Eye (tissue), 1 donor: ENCODE measurements at regions not wholly inside any gene's neighbourhood (a gene's known extent, or its start where the extent isn't known, plus 50 kb on each side); places are given as distances from the start of the nearest gene placed in this dataset.
A peak's percentile ranks its signal among the peaks of the same experiment; 100 is the strongest.

Source experiments
- DNase-seq: peaks from one replicate; pipeline ENCODE4 v3.0.0-alpha.2; 2015

DNA sequence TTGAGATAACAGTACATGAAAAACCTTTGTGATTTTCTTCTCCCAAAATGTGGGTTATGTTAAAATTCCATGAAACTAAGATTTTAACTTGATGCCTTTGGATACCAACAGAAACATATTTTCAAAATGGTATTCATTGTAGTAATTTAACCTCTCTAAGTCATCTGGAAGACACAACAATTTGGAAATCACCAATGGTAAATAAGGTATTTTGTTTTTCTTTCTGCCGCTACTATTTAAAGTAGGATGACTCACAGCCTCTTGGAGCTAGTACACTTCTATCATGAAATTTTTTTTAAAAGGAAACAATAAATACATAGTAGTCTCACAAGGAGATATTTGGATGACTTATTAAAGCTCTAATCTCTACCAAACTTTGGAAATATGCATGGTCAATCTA, 291.6 kb upstream of the VEPH1 start:
- no peak for DNase-seq

DNA sequence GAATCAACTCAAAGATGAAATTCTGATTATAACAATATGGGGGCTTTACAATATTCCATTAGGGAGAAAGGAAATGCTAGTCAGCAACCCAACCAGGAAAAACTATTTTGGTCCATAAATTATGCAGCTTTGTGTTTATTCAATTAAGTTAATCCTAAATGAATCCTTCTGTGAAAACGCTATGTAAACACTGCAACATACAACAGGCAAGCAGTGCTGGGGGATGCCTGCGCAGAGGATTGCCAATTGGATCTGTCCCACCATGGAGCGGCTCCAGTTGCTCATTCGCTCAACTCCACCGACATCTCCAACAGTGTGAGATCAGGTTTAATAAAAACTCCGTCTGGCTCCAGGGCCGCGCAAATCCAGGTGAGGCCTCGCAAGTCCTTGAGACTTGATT, 290.5 kb upstream of the VEPH1 start:
- peak; percentile 54 for DNase-seq

- no peak for DNase-seq
Measured at GRCh38 chr3:157789162-157789561, 285.9 kb upstream of the VEPH1 start.

DNA sequence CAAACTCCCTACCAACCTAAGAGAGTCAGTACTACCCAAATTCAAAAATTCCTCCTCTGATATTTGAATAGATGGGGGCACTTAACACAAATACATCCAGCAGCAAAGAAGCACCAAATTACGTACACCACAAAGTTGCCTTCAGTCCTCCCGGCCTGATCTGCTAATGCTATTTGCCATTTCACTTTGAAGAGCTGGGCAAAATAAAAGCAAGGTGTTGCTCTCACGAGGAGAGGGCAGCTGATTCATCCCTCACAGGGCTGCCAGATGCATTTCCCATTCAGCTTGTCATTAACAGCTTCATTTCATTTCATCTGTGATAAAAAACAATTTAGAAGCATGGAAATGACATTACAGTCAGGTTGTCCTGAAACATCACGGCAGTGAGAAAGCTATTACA, 283.4 kb upstream of the VEPH1 start:
- DNase-seq, result no peak

DNA sequence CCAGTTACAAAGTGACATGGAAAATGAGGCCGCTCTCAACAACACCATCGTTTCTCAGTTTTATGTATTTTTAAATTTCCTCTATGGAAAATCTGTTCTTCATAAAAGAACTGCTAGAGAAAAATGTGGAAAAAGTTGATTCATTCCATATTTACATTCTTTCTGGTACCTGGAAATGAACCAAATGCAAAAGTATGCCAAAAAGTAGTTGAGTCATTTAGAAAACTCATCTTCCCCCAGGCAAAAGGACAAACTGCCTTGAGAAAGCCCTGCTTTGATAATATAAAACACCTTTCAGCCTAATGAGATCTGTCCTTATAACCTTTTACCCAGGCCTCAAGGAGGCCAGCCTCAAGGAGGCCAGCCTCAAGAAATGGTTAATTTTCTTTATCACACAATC, 283.0 kb upstream of the VEPH1 start:
- peak; percentile 73 for DNase-seq

DNA sequence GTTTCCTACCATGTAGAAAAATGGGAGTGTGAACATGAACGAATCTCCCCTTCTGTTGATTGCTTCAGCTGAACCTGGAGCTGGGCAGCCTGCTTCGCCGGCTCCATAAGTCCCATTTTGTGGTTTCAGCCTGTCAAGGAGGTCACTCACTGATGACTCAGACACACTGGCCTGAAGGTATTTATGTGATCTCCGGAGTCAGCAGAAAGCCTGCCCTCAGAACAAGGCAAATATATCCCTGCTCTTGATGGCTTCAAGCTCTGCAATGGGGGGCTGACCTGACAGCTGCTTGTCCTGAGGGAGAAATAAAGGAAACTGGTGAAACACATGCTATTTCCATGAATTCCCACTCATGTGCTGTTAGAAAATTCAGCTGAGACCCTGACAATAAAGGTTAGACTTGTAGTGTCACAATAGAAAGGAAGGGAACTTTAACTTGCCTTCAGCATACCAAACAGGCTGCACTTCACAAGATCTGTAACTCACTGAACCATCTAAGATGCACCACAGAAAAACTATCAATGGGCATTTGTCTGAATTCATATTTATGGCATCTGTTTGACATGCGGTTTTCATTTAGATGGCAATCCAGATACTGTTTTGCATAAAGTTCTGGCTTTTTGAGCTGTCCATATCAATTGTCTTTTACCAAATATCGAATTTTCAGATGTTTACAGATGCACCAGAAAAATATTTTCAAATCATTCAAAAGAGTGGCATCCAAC, 282.0 kb upstream of the VEPH1 start:
- DNase-seq, result peak; percentile 28

DNA sequence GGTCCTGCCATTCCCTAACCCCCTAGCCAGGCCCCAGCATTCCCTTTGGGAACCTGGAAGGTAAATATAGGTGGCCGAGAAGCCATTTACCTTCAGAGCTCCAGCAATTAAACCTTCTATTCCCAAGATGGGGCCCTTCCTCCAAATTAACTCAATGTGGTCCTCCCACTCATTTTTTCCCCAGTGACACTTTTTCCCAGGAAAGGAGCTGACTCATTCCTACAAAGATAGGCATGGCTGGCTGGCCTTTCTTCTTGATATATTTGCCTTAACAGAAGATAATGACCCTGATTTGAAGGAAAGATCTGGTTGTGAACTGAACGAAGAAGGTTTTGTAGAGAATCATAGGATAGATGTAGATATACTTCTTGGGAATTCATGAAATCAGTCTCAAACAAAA, 279.0 kb upstream of the VEPH1 start:
- DNase-seq, result no peak

DNA sequence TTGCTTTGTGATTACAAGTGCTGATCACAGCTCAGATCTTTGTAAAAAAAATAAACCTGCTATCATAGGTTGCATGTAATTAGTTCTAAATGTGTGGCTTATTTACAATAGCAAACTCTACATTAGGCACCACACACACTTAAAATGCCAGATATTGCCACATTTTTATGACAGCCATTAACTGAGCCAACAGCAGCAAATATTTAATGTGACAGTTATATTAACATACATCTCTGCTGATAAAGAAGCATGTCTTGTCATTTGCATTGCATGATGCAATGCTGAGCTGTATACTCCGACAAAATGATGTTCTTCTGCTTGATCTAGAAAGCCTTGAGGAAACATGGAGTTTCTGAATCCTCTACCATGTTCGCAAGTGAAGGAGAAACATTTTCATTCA, 273.6 kb upstream of the VEPH1 start:
- DNase-seq, result no peak

DNA sequence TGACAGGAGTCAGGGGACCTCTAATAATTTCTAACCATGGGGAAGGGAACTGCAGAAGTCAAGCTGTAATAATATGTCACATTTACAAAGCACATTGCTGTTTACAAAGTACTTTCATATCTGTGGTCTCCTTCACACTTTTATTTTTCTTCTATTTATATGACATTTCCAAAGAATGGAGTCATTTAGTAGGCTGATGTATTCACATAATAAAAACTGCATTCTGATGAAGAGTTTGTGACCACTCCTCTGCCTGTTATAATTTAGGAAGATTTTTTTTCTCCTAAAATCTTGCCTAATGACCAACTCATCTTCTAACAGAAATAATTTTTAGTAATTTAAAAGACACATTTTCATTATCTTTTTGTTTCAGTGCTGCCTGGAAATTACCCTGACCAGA, 272.2 kb upstream of the VEPH1 start:
- DNase-seq, result no peak

DNA sequence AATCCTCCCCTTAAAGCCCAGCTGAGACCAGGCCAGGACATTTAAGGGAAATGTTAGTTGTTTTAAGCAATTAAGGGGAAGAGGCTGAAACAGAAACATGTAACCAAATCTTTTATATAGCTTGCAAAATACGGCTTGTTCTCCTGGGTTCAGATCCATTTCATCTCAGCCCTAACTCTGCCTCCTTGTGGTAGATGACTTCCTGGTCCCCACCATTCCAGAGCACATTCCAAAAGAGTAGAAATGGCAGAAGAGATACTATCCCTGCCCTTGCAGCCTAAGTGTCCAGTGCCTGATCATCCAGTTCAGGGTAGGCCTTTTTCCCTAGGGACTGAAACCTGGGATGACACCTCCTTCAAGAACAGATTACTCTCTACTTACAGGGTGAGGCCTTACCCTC, 266.2 kb upstream of the VEPH1 start:
- no peak for DNase-seq

GRCh38 chr3:157767607-157768006, 264.4 kb upstream of the VEPH1 start:
- no peak for DNase-seq

DNA sequence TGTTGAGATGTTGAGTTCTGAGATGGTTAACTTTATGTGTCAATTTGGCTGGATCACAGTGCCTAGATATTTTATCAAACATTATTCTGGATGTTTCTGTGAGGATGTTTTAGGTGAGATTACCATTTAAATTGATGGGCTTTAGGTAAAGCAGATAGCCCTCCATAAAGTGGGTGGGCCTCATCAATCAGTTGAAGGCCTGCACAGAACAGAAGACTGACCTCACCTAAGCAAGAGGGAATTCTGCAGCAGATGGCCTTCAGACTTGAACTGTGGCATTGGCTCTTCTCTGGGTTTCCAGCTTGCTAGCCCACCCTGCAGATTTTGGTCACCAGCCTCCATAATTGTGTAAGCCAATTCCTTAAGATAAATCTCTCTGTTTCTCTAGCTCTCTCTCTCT, 260.4 kb upstream of the VEPH1 start:
- no peak for DNase-seq

DNA sequence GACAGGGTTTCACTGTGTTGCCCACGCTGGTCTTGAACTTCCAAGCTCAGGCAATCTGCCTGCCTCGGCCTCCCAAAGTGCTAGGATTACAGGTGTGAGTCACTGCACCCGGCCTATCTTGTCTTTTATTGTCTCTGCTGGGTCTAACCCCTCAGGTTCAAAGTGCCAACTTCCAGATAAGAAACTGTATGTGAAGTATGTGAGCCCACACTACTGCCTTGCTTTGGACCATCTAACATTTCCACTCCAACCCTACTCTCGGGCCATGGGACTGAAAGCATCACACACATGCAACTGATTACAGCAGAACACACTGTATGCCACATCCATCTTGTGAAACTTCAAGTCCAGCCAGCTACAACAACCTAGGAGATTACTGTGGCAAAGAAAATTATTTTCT, 256.1 kb upstream of the VEPH1 start:
- DNase-seq, result no peak

- DNase-seq, result peak; percentile 8
Measured at GRCh38 chr3:157755233-157755632, 252.0 kb upstream of the VEPH1 start.

- peak; percentile 62 for DNase-seq
Measured at GRCh38 chr3:157754451-157754850, 251.2 kb upstream of the VEPH1 start.

GRCh38 chr3:157753787-157754136, 250.5 kb upstream of the VEPH1 start:
- no peak for DNase-seq

DNA sequence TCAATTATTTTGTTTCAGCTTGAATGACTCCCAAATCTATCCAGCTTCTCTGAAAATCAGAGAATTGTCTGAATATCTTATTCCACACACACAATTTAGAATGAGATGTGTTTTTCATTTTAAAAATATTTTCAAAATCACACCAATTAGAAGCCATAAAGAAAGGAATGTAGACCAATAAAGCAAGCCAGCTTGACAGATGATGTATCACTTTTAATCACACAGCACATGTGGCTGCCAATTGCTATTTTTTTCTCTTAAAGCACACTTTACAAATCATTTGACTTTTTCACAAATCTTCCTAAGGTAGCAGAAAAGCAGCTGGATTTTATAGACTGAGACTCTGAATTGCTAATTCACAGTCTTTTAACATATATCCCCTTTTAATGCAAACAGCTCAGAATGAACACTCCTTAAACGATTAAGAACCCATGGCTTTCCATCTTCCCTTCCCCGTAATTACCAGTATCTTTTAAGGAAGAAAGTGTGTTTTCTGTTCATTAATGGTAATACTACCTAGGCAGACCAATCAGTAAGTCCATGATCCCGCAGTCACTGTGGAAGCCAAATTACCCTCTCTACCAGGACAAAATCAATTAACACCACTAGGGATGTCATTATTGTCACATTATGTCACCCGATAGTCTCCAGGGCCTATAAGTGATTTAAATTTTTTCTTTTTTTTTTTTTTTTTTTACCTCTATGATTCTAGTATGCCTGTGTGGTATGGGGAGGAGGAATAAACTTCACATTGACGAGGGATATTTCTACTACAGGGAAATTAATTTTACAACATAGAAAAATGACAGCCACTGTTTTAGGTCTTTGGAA, 250.0 kb upstream of the VEPH1 start:
- no peak for DNase-seq

DNA sequence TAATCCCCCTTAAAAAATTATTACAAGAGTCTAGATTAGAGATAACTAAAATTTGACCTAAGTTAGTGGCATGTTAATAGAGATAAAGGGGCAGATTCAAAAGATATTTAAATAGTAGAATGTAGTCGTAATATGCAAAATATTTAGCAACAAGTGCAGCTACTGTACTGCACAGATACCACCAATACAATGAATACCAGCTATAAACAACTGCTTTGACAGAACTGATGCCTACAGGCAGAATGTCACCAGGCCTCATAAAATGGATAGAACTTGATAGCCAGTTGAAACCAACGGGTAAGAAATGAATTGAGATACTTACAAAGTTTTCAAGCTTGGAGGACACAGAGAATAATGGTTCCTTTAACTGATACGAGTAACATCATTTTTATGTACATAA, 249.3 kb upstream of the VEPH1 start:
- DNase-seq, result no peak

DNA sequence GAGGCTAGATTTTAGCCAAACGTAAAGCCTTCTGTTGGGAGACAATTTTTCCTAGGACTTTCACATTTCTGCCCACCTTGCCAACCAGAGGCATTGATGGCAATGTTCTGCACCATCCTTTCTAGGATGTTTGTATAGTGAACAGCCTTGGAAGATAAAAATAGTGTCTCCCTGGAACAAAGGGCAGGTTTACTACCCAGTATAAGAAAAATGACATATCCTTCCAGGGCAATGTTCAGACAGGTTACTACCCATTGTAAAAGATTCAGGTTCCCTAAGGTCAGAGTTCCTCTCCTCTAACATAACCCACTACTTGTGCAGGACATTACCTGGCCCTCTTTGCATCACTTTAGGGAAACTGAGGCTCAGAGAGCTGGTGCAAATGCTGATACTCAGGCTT, 248.2 kb upstream of the VEPH1 start:
- DNase-seq, result no peak

GRCh38 chr3:157746391-157746790, 243.2 kb upstream of the VEPH1 start:
- no peak for DNase-seq

GRCh38 chr3:157741607-157742006, 238.4 kb upstream of the VEPH1 start:
- no peak for DNase-seq

DNA sequence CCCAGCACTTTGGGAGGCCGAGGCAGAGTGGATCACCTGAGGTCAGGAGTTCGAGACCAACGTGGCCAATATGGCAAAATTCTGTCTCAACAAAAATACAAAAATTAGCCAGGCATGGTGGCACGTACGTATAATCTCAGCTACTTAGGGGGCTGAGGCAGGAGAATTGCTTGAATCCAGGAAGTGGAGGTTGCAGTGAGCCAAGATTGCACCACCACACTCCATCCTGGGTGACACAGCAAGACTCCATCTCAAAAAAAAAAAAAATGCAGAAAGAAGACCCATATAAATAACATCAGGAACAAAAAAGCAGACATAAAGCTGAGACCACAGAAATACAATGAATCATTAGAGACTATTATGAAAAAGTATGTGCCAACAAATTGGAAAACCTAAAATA, 235.2 kb upstream of the VEPH1 start:
- no peak for DNase-seq

DNA sequence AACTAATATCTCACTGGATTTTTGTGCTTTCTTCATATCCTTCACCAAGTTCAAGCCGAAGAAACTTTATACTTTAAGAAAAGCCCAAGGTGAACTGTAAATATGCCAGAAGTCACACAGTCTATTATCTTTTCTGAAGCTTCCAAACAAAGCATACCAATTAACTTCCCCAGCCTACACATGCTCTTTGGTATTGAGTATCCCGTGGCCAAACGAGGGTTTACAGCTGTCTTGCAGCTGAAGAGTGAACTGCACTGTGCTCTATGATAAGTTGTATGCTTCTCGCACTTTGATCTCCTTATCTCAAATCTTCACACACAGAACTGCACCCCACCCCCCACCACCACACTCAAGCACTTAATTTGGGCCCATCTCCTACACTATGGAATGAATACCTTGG, 215.6 kb upstream of the VEPH1 start:
- no peak for DNase-seq

DNA sequence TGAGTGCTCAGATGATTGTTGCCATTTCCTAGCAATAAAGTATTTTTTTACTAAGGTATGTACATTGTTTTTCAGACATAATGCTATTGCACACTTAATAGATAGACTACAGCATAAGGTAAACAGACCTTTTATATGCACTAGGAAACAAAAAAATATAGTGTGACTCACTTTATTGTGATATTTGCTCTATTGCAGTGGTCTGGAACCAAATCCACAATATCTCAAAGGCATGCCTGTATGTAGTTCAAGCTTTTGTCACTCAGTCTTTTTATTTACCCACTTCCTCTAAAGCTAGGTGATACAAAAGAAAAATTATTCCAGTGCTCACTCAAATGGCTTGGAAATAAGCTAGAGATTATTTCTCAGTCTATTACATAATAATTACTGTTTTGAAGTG, 209.9 kb upstream of the VEPH1 start:
- no peak for DNase-seq

DNA sequence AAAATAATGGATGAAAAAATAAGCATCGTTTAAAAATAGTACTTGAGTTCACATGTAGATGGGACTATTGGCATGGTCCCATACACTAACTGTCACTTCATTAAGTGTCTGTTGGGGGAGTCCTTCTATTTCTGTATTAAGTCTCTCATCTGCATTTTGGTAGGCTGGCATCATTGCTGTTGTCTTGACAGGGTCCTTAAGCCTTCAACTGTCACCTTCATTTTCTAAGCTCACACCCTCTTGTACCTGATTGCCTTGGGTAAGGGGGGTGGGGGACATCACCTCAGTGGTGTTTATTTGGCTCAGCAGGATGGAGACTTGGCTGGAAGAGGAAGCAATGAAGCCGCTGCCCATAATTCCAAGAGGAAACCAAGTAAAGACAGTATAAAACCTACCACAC, 202.0 kb upstream of the VEPH1 start:
- DNase-seq, result no peak
